ENCODE measurements at regions not wholly inside any gene's neighbourhood (a gene's known extent, or its start where the extent isn't known, plus 50 kb on each side); places are given as distances from the start of the nearest gene placed in this dataset.

DNA sequence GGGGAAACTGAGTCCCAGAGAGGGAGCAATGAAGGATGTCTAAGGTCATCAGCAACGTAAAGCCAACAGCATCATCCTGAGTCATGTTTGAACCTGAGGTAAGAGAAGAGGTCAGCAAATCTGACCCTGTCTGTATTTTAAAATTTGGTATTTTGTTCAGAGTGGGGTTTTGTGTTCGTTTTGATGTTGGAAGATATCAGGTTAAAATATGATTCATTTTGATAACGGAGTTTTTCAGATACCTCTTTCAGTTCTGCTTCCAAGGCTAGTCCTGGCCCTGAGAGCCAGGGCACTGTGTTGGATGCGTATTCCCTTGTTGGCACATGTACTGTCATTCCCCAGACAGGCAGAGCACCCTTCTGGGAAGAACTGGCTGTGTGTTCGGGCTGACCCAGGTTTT, 291.0 kb downstream of the NSG2 start:
- TF ChIP-seq POLR2A (IDR thresholded peaks at IDR 0.05; ENCODE audit: low read length): no peak
- TF ChIP-seq GATA1 (IDR thresholded peaks at IDR 0.05; ENCODE audit: low read depth, low read length): no peak

All from erythroblast (primary cell).